RPMI7951 (cell line): ENCODE measurements at regions not wholly inside any gene's neighbourhood (a gene's known extent, or its start where the extent isn't known, plus 50 kb on each side); places are given as distances from the start of the nearest gene placed in this dataset.

ENCODE experiments used
- DNase-seq: peaks from one replicate; pipeline ENCODE4 v3.0.0-alpha.2; 2012; ENCODE audit warnings: low read depth

DNA sequence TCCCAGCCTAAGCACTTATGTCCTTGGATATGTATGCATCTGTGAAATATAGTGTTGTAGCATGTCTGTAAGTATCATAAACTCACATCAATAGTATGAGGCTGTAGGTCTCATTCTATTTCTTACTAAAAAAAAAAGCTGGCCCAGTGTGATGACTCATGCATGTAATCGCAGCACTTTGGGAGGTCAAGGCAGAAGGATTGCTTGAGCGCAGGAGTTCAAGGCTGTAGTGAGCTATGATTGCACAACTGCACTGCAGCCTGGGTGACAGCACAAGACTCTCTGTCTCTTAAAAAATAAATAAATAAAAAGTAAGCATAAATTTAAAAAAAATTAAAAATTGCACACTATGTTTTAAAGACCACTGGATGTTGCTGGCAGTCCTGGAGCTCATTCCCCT, 79.1 kb upstream of the SPATA13 start:
- peak; percentile 2 for DNase-seq

DNA sequence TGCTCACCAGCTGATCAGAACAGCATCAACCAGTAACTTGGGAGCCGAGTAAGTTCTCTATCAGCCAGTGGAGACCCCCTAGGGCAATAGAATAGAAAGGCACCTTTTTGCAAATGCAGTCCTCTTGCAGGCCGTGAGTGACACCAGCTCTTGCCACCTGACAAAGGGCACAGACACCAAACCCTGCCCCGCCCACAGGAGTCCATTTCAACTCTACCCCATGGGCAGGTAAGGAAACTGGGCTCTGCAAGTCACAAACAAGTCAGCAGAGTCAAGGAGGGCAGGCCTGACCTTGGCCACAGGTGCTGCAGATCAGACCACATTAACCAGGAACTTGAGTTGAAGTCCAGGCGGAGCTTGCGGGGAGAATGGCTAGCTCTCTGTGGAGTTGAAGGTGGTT, 77.4 kb upstream of the SPATA13 start:
- no peak for DNase-seq

DNA sequence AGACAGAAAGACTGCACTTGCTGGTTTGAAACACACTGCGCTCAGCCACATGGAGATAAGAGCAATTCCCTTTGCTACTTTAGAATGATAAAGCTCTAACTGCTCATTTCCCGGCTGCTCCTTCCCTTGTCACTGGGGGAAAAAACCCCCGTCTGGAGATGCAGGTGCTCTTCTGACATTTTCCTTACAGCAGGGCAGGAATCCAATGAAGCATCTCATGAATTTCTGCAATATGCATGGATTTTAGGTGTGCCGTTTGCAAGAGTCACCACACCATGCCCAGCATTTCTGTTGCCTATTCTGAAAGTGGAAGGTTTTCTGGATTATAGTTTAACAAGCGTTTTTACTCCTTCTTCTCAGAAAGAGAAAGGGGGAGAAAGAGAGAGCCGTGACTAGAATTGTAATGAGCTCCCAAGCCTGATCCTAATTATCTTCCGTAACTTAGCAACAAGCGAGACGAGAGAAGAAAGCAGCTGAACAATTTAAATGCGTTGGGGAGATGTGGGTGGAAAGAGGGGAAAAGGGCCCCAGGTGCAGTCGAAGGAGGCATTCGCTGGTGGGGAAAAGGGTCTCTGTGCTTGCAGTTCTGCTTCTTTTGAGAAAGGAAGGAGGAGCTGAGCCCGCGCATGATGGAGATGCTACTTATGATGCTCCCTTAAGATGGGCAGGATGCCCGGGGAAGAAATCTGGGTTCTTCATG, 76.6 kb upstream of the SPATA13 start:
- no peak for DNase-seq

DNA sequence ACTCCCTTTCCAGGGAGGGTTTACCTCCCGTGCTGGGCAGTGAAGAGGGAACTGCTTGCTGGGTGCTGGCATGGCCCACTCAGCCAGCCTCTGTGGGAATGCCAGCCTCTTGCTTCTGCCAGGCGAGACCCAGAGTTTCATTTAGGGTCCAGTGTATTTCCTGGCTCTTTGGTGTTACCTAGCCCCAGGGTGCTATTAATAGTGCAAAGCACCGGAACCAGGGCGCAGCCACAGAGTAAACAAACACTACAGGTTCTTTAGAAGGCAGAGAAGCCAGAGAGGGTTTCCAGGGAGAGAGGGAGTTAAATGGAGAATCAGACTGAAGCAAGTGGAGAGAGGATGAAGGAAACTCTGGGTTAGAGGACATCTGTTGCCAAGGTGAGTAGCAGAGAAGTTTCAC, 74.9 kb upstream of the SPATA13 start:
- no peak for DNase-seq

DNA sequence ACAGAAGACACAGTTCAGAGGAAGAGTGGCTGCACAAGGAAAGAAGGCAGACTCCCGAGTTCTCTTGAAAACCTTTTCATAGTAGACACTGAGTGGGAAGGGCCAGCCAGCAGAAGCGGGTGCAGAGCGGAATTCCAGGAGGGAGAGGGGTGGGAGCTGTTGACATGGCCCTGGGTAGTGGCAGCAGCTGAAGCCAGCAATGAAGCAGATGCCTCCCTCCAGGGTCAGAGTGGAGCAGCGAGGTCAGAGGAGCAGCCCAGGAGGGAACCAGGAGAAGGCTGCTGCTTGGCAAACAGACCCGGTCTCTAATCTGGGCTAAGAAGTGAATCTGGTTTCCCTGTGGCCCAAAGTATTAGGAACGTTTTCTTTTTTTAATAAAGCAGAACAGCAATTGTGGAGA, 73.9 kb upstream of the SPATA13 start:
- no peak for DNase-seq

DNA sequence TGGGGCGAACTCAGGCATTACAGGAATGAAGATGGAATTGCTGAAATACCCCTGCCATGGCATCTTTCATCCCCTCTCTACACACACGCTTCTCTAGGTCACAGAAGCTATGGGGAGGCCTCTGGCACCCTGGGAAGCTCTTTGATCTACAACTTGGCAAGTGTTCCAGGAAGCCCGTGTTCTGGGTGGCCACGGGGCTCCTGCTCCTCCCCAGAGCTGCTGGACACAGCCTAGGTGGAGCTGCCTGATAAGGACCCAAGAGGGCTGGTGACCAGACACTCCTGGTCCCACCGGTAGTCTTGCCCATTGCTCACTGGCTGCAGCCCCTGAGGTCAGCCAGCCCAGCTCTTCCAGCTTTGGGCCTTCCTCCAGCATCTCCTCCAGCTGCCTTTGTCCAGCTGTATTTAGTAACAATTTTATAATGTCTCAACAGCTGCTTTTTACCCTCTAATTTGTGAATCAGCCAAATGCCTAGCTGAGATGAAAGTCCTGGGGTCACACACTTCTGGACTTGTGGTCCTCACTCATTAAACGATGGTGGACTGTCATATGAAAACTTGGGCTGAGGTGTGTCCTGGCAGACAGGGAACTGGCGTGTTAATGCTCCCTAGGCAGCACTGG, 72.8 kb upstream of the SPATA13 start:
- no peak for DNase-seq

DNA sequence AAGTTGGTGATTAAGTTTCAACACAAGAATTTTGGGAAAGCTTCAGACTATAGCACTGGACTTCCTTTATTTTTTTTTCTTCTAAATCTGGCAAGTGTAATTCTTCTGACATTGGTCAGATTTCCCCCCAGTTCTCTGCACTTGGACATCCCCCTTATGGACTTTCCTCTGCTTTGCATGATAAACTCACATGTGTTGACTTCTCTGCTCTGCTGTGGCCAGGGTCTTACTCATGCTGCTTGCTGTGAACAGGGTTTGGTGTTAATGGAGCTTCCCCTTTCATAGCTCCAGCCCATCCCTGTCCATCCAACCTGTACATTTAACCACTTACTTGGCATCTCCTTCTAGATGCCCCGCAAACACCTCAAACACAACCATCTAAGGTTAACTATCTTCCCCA, 70.5 kb upstream of the SPATA13 start:
- DNase-seq: no peak

DNA sequence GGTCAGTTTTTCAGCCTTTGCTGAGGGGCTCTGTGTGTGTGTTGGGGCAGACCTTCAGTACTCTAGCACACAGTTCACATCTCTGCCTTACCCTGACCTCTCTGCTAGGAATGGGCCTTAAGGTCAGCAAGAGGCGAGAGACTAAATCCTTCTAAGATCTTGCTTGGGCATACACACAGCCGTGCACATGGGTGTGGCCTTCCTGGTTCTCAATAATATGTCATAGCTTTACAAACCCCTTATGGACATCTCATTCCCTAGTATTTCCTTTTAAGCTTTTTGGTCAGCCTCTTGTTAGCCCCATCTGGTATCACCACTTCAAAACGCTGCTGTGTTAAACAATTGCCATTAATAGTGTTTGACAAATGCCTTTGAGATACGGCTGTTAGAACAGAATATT, 69.4 kb upstream of the SPATA13 start:
- DNase-seq: no peak

DNA sequence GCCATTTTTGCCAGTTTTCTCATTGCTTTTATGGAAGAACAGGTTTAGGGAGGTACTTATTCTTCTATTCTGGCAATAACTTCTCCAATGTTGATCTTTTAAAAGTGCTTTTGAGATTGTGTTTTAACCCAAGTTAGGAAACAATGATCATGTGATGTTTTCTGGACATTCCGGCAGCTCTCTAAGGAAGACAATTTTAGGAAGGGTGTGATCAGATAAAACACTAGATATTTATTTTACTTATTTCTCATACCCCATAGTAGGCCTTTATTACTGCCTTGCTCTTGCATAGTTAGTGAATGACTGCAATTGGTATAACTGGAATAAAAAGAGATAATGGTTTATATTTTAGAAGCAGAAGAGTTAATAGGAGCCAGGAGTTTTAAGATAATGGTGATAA, 68.4 kb upstream of the SPATA13 start:
- DNase-seq: no peak

DNA sequence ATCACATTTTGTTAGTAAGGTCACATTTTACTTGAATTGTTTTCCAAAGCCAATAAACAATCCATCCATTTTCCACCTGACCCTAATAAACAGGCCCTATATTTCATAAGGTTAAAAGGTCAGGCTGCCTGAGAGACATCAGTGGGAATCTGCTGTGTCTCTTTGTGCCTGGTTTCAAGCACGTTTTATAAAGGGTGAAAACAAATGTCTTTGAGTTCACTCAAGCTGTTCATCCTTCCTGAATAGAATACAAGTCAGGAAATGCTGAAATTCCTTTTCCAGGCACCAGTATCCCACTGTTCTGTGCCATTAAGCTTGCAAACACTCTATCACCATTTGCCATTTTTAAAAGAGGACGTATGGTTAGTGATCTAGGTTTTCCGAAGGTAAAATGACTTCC, 67.5 kb upstream of the SPATA13 start:
- no peak for DNase-seq

DNA sequence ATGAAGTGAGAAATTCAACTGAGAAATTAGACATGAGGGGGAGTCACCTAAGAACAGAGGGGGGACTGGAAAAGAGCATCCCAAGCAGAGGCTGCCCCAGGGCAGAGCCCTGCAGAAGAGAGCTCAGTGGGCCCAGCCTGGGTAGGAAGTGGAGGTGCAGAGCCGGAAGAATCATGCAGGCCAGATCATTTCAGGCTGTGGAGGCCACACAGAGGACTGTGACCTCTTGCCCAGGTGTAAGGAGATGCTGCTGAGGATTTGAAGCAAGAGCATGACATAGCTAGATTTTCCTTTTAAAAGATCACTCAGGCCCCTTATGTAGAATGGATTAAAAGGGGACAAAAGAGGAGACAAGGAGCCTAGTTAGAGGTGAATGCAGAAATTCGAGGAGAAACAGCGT, 63.9 kb upstream of the SPATA13 start:
- DNase-seq: no peak

DNA sequence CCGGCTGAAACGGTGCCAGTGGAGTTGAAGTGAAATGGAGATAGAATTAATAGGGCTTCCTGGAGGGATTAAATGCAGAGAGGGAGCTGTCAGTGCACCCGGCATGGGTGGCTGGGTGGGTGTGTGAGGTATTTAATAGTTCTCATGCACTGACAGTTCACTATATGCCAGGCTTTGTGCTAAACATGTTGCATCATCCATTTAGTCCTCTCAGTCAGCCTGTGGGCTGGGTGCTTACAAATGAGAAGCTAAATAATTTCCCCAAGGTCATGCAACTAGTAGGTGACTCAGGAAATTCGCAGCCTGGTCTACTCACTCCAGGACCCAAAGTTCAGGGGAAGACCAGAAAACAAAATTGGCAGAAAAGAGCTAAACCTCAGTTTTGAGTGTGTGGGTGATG, 63.5 kb upstream of the SPATA13 start:
- DNase-seq: peak; percentile 35

DNA sequence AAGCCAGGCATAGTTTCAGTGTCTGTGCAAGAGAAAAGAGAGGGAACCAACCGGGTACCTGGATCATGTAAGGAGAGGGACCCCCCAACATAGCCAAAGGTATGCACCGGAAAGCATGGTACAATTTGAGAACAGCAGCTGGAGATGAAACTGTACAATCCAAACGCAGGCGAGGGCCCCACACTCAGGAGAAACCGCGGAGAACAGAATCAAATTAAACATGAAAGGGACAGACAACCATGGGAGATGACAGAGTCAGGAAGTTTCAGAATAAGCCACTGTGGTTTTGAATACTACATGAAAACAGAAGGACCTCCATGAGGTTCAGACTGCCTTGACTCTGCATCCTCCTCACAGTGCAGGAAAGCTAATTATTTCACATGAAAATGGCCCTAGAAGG, 62.9 kb upstream of the SPATA13 start:
- peak; percentile 2 for DNase-seq

DNA sequence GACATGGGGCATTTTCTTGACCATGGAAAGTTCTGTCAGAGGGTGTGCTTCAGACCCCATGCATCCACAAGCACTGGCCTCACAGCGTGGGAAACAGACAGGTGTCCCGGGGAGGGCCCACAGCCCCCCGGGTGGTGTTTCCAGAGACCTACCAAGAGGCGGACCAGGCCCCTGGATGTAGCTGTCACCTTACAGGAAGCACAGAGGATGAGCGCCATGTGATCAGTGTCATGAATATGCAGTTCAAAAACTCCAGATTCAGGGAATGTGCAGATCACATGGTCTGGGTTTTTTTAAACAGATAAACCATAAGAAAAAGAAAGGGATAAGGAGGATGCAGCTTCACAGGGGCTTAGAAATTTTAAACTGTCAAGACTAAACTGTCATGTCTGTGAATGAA, 61.0 kb upstream of the SPATA13 start:
- DNase-seq: no peak

DNA sequence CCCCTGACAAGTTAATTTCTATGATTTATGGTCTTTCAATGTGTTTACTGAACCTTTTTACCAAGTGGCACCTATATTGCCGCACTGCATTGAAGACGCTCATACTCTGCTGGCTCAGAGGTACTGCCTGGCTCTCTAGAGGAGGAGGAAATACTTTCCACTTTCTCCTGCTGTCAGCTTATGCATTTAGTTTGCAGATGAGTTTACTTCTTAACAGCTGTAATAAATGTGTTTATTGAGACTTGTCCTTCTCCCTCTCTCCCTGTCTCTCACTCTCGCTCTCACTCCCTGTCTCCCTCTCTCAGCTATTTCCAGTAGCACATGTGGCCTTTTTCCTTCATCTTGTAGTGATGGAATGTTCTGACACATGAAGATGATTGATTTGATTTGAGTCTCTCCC, 60.3 kb upstream of the SPATA13 start:
- DNase-seq: no peak

DNA sequence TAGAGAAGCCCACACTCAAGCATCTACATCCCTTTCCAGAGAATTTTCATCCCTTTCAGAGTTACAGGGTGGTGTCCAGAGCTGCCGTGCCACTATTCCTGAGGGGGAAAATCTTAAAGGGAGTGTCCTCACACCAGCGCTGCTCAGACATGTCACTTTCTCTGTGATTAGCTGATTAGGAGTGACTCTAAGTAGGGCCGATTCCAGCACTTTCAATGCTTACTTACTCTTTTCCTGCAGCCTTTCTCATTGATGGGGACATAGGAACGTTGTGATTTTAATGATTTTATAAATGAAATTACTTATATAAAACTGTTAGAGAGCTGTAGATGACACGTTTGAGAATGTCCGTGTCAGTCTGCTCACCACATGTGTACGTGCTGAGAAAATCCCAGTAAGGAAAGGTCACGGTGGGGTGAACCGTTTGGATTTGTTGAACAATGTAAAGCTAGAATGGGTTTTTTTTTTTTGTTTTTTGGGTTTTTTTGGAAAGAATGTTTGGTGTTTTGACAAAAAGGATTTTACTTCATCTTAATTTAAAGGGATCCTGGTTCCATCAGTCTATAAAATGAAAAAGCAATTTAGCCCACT, 56.6 kb upstream of the SPATA13 start:
- no peak for DNase-seq

DNA sequence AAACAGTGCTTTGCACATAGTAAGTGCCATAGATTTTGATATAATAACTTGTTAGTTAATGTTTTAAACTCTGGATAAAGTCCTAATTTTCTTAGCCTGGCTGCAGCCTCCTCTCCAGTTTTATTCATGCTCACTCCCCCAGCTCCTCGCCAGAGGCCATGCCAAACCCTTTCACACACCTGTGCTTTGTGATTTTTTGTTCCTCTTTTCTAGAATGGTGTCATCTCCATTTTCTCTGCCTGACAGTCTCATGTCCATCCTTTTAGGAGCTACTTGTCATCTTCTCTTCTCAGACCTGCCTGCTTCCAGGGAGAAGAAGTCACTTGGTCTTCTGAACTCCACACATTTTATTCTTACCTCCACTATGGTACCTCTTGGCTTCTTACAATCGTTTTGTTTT, 55.8 kb upstream of the SPATA13 start:
- DNase-seq: no peak

DNA sequence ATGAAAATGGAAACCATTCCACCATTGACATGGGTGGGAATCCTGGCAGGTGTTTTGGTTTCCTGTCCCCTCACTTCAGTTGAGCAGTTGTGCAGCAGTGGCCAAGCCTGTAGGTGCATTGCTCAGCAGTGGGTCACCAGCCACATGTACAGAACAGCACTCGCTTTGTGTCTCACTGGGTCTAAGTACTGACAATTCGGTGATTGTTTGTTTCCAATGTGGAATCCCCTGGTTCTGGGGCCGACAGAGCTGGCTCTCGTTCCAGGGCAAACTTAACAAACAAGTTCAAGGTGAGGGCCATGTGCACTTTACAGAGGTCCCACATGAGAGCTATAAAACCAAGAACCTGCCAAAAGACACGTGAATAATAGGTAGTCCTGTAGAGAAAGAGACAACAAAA, 54.1 kb upstream of the SPATA13 start:
- no peak for DNase-seq

DNA sequence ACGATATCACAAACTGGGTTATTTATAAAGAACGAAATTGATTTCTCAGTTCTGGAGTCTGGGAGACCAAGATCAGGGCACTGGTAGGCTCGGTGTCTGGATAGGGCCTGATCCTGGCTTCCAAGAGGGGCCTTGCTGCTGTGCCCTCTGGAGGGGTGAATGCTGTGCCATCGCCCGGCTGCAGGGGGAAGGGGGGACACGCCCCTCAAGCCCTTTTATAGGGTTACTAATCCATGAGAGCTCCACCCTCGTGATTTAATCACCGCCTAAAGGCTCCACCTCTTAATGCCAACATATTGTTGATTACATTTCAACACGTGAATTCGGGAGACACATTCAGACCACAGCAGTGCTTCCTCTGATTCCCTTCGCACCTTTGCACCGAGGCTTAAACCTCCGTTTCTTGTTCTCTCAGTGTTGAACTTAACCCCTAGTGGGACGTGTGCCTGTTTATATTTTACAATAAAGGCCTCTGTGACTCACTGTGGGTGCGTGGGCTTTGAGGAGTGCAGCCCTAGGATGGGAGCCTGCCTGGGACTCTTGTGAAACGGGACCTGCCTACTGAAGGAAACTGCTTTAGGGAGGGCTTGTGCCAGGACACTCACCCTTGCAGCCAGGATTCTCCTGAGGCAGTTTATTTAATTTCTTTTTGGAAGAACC, 52.4 kb upstream of the SPATA13 start:
- DNase-seq: no peak

DNA sequence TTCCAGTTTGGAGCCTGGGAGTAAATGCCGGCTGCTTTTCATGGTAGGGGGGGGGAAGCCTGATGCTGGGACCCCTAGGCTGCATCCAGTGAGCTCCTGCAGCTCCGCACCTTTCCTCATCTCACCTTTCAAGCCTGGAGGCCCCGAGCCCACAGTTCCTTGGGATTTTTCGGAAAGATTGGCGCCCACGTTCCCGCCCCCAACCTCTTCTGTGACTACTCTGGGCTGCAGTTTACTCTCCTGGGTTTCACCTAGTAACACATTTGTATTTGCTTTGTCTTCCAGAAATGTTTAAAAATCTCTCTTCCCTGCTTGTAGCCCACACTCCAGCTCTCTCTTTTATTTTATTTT, 51.9 kb upstream of the SPATA13 start:
- DNase-seq: no peak

DNA sequence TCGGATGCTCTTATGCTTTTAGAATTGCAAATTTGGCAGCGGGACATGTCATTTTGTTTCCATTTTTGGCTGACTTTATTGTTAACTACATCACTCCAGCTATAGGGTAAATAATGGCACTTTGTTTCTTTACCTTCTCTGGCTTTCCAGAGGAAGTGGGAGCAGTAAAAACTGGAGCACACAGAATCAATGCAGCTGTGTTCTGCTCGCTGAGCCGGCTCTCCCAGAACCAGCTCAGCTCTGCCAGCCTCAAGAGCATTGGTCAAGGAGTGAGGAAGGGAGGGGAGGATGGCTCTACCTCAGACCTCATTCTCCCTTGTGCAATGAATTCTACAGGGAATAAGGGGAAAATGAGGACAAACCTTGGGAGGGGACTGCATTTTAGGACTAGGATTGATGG, 50.5 kb upstream of the SPATA13 start:
- no peak for DNase-seq
